GM21390 (cell line): ENCODE measurements at regions not wholly inside any gene's neighbourhood (a gene's known extent, or its start where the extent isn't known, plus 50 kb on each side); places are given as distances from the start of the nearest gene placed in this dataset.

ENCODE experiments used
- ATAC-seq: cut with Tn5 transposase; IDR thresholded peaks from one replicate; pipeline ENCODE4 v1.9.1; 2021; ENCODE audit not compliant: unreplicated experiment

GRCh38 chrX:40323977-40324376, 226.2 kb upstream of the BCOR start:
- no peak for ATAC-seq

DNA sequence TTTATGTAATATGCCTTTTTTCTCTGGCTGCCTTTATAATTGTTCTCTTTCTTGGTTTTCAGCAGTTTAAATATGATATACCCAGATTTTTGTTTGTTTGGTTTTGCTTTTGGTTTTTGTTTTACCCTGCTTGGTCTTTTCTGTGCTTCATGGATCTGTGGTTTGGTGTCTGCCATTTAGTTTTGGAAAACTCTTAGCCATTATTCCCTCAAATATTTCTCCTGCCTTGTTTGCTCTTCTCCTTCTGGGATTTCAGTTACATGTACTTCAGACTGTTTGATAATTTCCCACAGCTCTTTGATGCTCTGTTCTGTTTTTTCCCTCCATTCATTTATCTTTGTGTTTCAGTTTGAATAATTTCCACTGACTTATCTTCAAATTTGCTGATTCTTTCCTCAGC, 223.1 kb upstream of the BCOR start:
- no peak for ATAC-seq

DNA sequence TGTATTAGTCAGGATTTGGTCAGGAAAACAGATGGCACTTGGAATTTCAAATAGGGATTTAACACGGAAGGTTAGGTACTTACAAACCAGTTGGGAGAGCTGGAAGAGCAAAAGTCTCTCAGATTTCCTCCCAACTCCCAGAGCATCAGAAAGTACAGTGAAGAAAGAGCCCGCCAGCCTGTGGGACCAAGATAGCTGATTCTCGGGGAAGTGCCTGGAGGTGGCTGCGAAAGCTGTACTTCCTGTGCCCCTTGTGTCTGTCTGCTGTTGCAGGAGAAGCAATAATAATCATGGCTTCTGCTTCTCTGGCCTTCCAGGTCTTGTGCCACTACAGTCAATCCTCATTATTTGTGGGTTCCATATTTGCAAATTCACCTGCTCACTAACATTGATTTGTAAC, 221.0 kb upstream of the BCOR start:
- no peak for ATAC-seq

GRCh38 chrX:40318076-40318475, 220.3 kb upstream of the BCOR start:
- no peak for ATAC-seq

- ATAC-seq, result no peak
Observed at GRCh38 chrX:40316502-40316901, 218.7 kb upstream of the BCOR start.

DNA sequence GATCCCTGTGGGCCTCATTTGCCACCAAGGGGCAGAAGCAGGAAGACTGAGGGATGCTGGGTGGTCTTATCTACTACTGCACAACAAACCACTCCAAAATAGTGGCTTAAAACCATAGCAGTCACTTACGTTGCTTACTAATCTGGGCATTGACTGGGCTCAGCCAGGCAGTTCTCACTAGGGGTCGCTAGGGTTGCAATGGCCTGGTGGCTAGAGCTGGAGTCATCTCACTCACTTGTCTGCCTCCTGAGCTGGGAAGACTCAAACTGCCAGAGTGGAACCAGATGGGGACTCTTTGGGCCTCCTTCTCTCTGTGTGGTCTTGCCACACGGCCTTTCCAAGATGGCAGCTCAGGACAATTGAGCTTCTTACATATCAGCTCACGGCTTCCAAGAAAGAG, 216.3 kb upstream of the BCOR start:
- no peak for ATAC-seq

- ATAC-seq, result no peak
Observed at GRCh38 chrX:40313269-40313668, 215.5 kb upstream of the BCOR start.

DNA sequence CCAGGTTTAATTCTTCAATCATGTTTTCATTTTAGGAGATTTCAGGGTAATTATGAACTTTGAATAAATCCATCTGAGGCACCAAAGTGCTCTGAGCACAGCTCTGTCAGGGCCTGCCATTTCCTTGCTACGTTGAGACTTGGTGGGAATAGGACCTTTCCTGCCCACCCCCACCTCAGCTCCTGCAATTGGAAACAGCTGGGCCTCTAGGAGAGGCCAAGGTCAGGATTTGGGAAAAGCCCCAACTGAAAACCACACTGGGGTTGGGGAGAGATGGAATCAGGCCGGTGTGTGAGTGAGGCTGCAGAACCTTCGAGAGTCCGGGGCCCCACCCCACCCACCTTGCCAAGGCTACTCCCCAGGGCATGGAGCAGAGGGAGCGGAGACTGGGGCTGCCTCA, 212.7 kb upstream of the BCOR start:
- no peak for ATAC-seq

- no peak for ATAC-seq
Observed at GRCh38 chrX:40310016-40310415, 212.3 kb upstream of the BCOR start.

DNA sequence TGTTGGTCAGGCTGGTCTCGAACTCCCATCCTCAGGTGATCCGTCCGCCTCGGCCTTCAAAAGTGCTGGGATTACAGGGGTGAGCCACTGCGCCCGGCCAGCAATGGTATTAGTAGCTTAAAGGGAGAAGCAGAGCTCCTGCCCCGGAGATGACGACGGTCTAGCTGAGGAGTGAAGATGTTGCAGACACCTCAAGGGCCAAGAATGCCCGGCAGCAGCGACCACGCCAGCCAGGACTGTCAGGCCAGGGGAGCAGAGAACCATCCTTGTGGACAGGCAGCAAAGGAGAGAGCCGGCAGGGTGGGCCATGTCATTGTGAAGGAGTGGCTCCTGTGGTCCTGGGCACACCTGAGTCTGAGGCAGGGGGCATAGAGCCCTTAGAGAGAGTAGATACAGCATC, 210.1 kb upstream of the BCOR start:
- ATAC-seq, result no peak

GRCh38 chrX:40304115-40304514, 206.4 kb upstream of the BCOR start:
- ATAC-seq, result no peak

GRCh38 chrX:40303256-40304077, 205.7 kb upstream of the BCOR start:
- ATAC-seq, result no peak

GRCh38 chrX:40300286-40300890, 202.6 kb upstream of the BCOR start:
- ATAC-seq, result peak; percentile 61

GRCh38 chrX:40299641-40300046, 201.9 kb upstream of the BCOR start:
- no peak for ATAC-seq

- ATAC-seq, result no peak
Observed at GRCh38 chrX:40298572-40299479, 201.1 kb upstream of the BCOR start.

- ATAC-seq, result no peak
Observed at GRCh38 chrX:40298069-40298468, 200.3 kb upstream of the BCOR start.

DNA sequence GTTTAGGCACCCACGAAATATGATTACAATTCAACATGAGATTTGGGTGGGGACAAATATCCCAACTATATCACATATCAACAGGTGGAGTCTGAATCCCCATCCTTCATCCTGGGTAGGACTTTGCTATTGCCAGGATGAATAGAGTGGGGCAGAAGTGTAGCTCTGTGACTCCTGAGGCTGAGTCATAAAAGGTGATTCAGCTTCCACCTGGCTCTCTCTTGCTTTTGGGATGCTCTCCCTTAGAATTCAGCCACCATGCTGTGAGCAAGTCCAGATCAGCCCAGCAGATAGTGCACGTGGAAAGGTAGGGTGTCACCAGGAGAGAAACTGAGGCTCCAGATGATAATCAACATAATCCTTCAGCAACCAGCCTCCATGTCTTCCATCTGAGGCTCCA, 193.8 kb upstream of the BCOR start:
- ATAC-seq, result no peak

DNA sequence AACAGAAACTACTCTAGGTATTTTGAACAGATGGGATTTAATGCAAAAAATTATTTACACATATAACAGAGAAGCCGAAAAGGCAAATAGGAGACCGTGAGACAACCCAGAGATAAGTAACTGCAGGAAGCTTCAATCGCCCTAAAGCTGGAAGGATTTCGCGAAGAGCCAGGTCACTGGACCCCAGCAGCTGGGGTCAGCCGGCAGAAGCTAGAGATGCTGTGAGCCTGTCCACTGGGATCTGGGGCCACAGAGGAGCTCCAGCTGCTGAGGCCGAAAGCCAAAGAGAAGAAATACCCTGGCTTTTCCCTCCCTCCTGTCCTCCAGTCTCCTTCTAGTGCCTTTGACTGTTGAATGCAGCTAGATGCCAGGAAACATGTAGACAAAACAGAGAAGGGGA, 192.8 kb upstream of the BCOR start:
- no peak for ATAC-seq

DNA sequence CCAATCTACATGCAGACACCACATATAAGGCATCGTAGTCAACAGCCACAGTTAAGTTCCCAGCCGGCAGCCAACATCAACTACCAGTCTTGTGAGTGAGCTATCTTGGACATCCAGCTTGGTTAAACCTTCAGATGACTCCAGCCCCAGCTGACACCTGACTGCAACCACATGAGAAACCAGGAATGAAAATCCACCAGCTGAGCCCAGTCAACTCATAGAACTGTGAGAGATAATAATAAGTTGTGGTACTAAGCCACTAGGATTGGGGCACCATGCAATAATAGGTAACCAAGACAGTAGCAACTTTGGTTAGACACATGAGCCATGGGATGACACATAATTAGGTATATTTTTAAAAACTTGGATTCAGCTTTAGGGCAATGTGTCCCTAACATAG, 188.1 kb upstream of the BCOR start:
- no peak for ATAC-seq

GRCh38 chrX:40284852-40285251, 187.1 kb upstream of the BCOR start:
- no peak for ATAC-seq

GRCh38 chrX:40283981-40284380, 186.2 kb upstream of the BCOR start:
- ATAC-seq, result no peak
